ENCODE measurements at regions not wholly inside any gene's neighbourhood (a gene's known extent, or its start where the extent isn't known, plus 50 kb on each side); places are given as distances from the start of the nearest gene placed in this dataset.

GRCh38 chr18:66346833-66347588 lies 256.9 kb downstream of the CDH19 start (continued):
- TF ChIP-seq JUN (IDR thresholded peaks at IDR 0.05; ENCODE audit: low read depth, low read length), result no peak
- no peak for TF ChIP-seq ASH2L (IDR thresholded peaks at IDR 0.05; ENCODE audit: low read length)
- no peak for TF ChIP-seq POLR2A (IDR thresholded peaks at IDR 0.05; ENCODE audit: control extremely low read depth in 1 of 2, low read depth in 2 of 2, low read length in 2 of 2)
- TF ChIP-seq TAF1 (IDR thresholded peaks at IDR 0.05; ENCODE audit: low read depth, low read length), result no peak
- no peak for TF ChIP-seq KDM4A (IDR thresholded peaks at IDR 0.05; ENCODE audit: low read depth, low read length, severe bottlenecking)
